Endodermal cell (in vitro differentiated cells): ENCODE measurements at regions not wholly inside any gene's neighbourhood (a gene's known extent, or its start where the extent isn't known, plus 50 kb on each side); places are given as distances from the start of the nearest gene placed in this dataset.
"Not testable (repeated sequence)": the region's sequence is repeated elsewhere in the genome, so short reads cannot be mapped to it uniquely, and the experiment has no call there.

Source experiments
- DNase-seq: peaks from one replicate; pipeline ENCODE4 v3.0.0-alpha.2; 2017
- H3K27ac ChIP-seq: 2 replicates; pipeline ENCODE4 v1.5.1; 2013; ENCODE audit warnings: mild to moderate bottlenecking, low read depth, low read length, moderate library complexity
- H3K27me3 ChIP-seq: 2 replicates; pipeline ENCODE4 v1.6.1; 2013; ENCODE audit warnings: mild to moderate bottlenecking, low read length, moderate library complexity; ENCODE audit not compliant: insufficient read depth, control insufficient read depth, poor library complexity, severe bottlenecking
- H3K36me3 ChIP-seq: 2 replicates; pipeline ENCODE4 v1.7.0; 2013; ENCODE audit warnings: mild to moderate bottlenecking, low read length, moderate library complexity; ENCODE audit not compliant: control insufficient read depth, insufficient read depth
- H3K4me1 ChIP-seq: one replicate; pipeline ENCODE4 v1.7.0; 2013; ENCODE audit warnings: low read length; ENCODE audit not compliant: control insufficient read depth, insufficient read depth
- H3K4me3 ChIP-seq: 2 replicates; pipeline ENCODE4 v1.5.1; 2013; ENCODE audit warnings: mild to moderate bottlenecking, low read length, moderate library complexity
- H3K9ac ChIP-seq: 2 replicates; pipeline ENCODE4 v1.6.1; 2013; ENCODE audit warnings: mild to moderate bottlenecking, low read length, moderate library complexity; ENCODE audit not compliant: poor library complexity, severe bottlenecking; ENCODE audit errors: extremely low read depth
- H3K9me3 ChIP-seq: 2 replicates; pipeline ENCODE4 v1.6.1; 2013; ENCODE audit warnings: mild to moderate bottlenecking, low read length, moderate library complexity; ENCODE audit not compliant: control insufficient read depth
- H3K27ac Mint-ChIP-seq: 2 replicates; pipeline ENCODE4 v1.8.0; 2020; ENCODE audit warnings: mixed read lengths
- H3K27me3 Mint-ChIP-seq: 2 replicates; pipeline ENCODE4 v1.8.0; 2021; ENCODE audit warnings: mild to moderate bottlenecking, mixed read lengths; ENCODE audit not compliant: insufficient read depth
- H3K36me3 Mint-ChIP-seq: 2 replicates; pipeline ENCODE4 v1.8.0; 2020; ENCODE audit warnings: low read depth, mixed read lengths
- H3K4me1 Mint-ChIP-seq: 2 replicates; pipeline ENCODE4 v1.8.0; 2020; ENCODE audit warnings: mixed read lengths
- H3K4me3 Mint-ChIP-seq: 2 replicates; pipeline ENCODE4 v1.8.0; 2020; ENCODE audit warnings: mild to moderate bottlenecking, moderate library complexity, mixed read lengths
- H3K9me3 Mint-ChIP-seq: 2 replicates; pipeline ENCODE4 v1.8.0; 2020; ENCODE audit warnings: mild to moderate bottlenecking, mixed read lengths
- WGBS, 2 experiments: methylation state at CpG; one replicate each; pipeline versions ENCODE4 v1.1.5 to v1.1.7; 2013; ENCODE audit warnings: missing lambda C conversion rate in 2 of 2, mixed read lengths in 1 of 2; ENCODE audit not compliant: insufficient coverage in 1 of 2, insufficient read length in 1 of 2; 5-methylcytosine and 5-hydroxymethylcytosine counted together
- TF ChIP-seq, protein P1 (sequence below): fragments of 200-600 bp; sonication (generic); conservative IDR thresholded peaks from 2 replicates; pipeline ENCODE4 v1.5.0; 2021; ENCODE audit warnings: antibody characterized with exemption, mild to moderate bottlenecking

DNA sequence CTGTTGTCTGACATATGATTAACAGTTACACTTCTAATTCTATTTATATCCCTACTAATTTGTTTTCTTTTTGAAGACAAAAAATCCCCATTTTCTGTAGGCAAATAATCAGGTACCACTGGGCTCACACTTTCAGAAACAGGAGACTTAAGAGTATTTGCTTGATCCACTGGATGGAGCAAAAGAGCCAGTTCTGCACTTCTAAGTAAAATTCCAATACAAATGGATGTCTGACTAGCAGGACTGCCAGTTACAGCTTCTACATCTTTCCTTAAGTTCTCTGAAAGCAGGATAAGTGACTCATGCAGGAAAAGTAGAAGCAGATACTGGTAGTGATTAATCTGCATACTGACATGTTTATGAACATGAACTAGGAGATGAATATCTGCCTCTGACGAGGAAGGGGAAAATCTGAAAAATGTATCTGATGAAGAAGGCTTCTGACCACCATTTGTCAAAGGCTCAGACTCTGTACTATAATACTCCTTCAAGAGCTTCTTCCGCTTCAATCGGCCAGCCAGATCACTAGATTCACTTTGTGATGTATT, 73.8 kb upstream of the ANKS1B start:
- peaks cover 68% of the 10 kb centered on the region for H3K36me3 Mint-ChIP-seq
- TF ChIP-seq, protein P1, sequence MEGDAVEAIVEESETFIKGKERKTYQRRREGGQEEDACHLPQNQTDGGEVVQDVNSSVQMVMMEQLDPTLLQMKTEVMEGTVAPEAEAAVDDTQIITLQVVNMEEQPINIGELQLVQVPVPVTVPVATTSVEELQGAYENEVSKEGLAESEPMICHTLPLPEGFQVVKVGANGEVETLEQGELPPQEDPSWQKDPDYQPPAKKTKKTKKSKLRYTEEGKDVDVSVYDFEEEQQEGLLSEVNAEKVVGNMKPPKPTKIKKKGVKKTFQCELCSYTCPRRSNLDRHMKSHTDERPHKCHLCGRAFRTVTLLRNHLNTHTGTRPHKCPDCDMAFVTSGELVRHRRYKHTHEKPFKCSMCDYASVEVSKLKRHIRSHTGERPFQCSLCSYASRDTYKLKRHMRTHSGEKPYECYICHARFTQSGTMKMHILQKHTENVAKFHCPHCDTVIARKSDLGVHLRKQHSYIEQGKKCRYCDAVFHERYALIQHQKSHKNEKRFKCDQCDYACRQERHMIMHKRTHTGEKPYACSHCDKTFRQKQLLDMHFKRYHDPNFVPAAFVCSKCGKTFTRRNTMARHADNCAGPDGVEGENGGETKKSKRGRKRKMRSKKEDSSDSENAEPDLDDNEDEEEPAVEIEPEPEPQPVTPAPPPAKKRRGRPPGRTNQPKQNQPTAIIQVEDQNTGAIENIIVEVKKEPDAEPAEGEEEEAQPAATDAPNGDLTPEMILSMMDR, result peak; percentile 14
- no peak for DNase-seq
- Histone ChIP-seq H3K27ac (no peak overlapping the region), H3K4me1 (peaks cover 3% of the 10 kb centered on the region), H3K36me3 (peaks cover 80% of the 10 kb centered on the region), H3K9ac (no peak overlapping the region), H3K4me3 (no peak overlapping the region), H3K27me3 (no peaks in the 10 kb centered on the region), H3K9me3 (peaks cover 36% of the 10 kb centered on the region)
- peaks cover 16% of the 10 kb centered on the region for H3K9me3 Mint-ChIP-seq
- peaks cover 3% of the 10 kb centered on the region for H3K4me1 Mint-ChIP-seq
- no peaks in the 10 kb centered on the region for H3K27me3 Mint-ChIP-seq
- H3K4me3 Mint-ChIP-seq, result no peak overlapping the region
- H3K27ac Mint-ChIP-seq, result no peak overlapping the region
- WGBS, 2 experiments, result 85 to 90% methylated on average over 3 of the region's 3 CpGs

DNA sequence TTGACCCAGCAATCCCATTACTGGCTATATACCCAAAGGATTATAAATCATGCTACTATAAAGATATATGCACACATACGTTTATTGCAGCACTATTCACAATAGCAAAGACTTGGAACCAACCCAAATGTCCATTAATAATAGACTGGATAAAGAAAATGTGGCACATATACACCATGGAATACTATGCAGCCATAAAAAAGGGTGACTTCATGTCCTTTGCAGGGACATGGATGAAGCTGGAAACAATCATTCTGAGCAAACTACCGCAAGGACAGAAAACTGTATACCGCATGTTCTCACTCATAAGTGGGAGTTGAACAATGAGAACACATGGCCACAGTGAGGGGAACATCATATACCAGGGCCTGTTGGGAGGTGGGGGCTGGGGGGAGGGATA, 61.5 kb upstream of the ANKS1B start:
- H3K4me1 Mint-ChIP-seq, result peaks cover 21% of the 10 kb centered on the region
- H3K9me3 Mint-ChIP-seq, H3K4me1 ChIP-seq, H3K27ac Mint-ChIP-seq, H3K4me3 ChIP-seq, H3K27me3 Mint-ChIP-seq, H3K27ac ChIP-seq, H3K27me3 ChIP-seq, H3K4me3 Mint-ChIP-seq, H3K9ac ChIP-seq, DNase-seq: not testable (repeated sequence)
- 96 to 98% methylated on average over 2 to 3 of the region's 3 CpGs for WGBS, 2 experiments
- peaks cover 64% of the 10 kb centered on the region for H3K36me3 ChIP-seq
- peaks cover 14% of the 10 kb centered on the region for H3K9me3 ChIP-seq
- H3K36me3 Mint-ChIP-seq, result peaks cover 68% of the 10 kb centered on the region

DNA sequence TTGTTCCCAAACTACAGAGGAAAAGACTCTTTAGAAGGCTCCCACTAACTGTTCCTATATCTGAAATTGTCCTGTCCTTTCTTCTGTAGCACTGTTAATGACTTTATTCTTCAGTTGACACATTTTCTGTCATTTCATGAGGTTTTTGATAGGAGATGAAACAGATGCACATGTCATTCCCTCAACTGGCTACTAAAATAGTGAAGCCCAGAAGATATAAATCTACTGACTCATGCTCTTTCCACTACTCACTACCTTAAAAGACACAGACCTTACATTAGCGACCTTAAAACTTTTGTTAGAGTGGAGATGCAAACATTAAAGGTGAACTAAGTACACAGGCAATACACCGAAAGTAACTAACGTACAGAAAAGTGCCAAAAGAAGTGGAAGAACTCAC, 59.5 kb upstream of the ANKS1B start:
- peaks cover 21% of the 10 kb centered on the region for H3K4me1 Mint-ChIP-seq
- Histone ChIP-seq H3K27me3 (no peaks in the 10 kb centered on the region), H3K27ac (no peak overlapping the region), H3K9ac (no peak overlapping the region), H3K9me3 (peaks cover 14% of the 10 kb centered on the region), H3K4me1 (no peaks in the 10 kb centered on the region), H3K4me3 (peak overlapping the region; percentile 4), H3K36me3 (peaks cover 47% of the 10 kb centered on the region)
- no peaks in the 10 kb centered on the region for H3K27me3 Mint-ChIP-seq
- DNase-seq, result no peak
- WGBS, 2 experiments, result 93 to 94% methylated on average over 3 of the region's 3 CpGs
- H3K9me3 Mint-ChIP-seq, result no peaks in the 10 kb centered on the region
- no peak overlapping the region for H3K27ac Mint-ChIP-seq
- H3K36me3 Mint-ChIP-seq, result peaks cover 61% of the 10 kb centered on the region
- H3K4me3 Mint-ChIP-seq, result no peak overlapping the region
- TF ChIP-seq, protein P1, result no peak

DNA sequence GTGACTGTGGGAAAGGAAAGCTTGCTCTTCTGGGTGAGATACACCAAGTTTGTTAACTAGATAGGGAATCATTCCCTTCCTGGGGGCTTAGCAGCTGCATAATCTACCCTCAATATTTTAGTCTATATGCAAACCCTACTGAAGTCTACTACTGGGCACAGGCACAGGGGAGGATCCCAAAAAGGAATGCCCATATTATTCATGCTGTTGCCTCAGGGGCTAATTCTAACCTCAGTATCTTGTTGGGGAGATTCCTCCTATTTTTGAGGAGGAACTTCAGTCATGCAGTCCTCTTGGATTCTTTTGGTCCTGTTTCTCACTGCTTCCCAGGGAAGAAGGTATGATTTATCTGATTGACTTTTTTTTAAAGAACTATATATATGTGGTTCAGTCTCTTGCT, 58.9 kb upstream of the ANKS1B start:
- no peaks in the 10 kb centered on the region for H3K27me3 Mint-ChIP-seq
- TF ChIP-seq, protein P1, result no peak
- H3K9me3 Mint-ChIP-seq, result no peaks in the 10 kb centered on the region
- Histone ChIP-seq H3K9me3 (peaks cover 14% of the 10 kb centered on the region), H3K9ac (no peak overlapping the region), H3K27me3 (no peaks in the 10 kb centered on the region), H3K4me3 (no peak overlapping the region), H3K4me1 (no peaks in the 10 kb centered on the region), H3K36me3 (peaks cover 46% of the 10 kb centered on the region), H3K27ac (no peak overlapping the region)
- no peak for DNase-seq
- no peak overlapping the region for H3K27ac Mint-ChIP-seq
- H3K4me3 Mint-ChIP-seq, result no peak overlapping the region
- H3K4me1 Mint-ChIP-seq, result peaks cover 21% of the 10 kb centered on the region
- peaks cover 62% of the 10 kb centered on the region for H3K36me3 Mint-ChIP-seq
